ENCODE measurements at regions not wholly inside any gene's neighbourhood (a gene's known extent, or its start where the extent isn't known, plus 50 kb on each side); places are given as distances from the start of the nearest gene placed in this dataset.

GRCh38 chr5:8429778-8430758, 561.1 kb downstream of the MTRR start:
- TF ChIP-seq CTCF (IDR thresholded peaks at IDR 0.05) (no peak), POLR2A (IDR thresholded peaks at IDR 0.05) (no peak), POLR2AphosphoS5 (IDR thresholded peaks at IDR 0.05) (no peak)
